ENCODE measurements at regions not wholly inside any gene's neighbourhood (a gene's known extent, or its start where the extent isn't known, plus 50 kb on each side); places are given as distances from the start of the nearest gene placed in this dataset.

- Histone ChIP-seq H3K36me3 (ENCODE audit: insufficient read depth) (no peaks in the 10 kb centered on the region), H3K4me3 (ENCODE audit: low read depth, low read length) (no peak overlapping the region), H3K27ac (ENCODE audit: low read depth) (no peak overlapping the region), H3K4me1 (ENCODE audit: insufficient read depth) (no peaks in the 10 kb centered on the region)
- DNase-seq (ENCODE audit: extremely low spot score) = no peak
- WGBS = 53% methylated on average over 3 of the region's 3 CpGs
These were observed 321.2 kb upstream of the FAR2 start for GRCh38 chr12:28827861-28828260.

- DNase-seq (ENCODE audit: extremely low spot score) = no peak
- Histone ChIP-seq H3K4me1 (ENCODE audit: insufficient read depth) (no peaks in the 10 kb centered on the region), H3K36me3 (ENCODE audit: insufficient read depth) (no peaks in the 10 kb centered on the region), H3K4me3 (ENCODE audit: low read depth, low read length) (no peak overlapping the region), H3K27ac (ENCODE audit: low read depth) (no peak overlapping the region)
- WGBS = 90% methylated on average over 2 of the region's 2 CpGs
These were observed 320.8 kb upstream of the FAR2 start for GRCh38 chr12:28828318-28828717.

- H3K36me3 ChIP-seq (ENCODE audit: insufficient read depth) = no peaks in the 10 kb centered on the region
- no peak overlapping the region for H3K27ac ChIP-seq (ENCODE audit: low read depth)
- WGBS = 89% methylated on average over 11 of the region's 11 CpGs
- H3K4me3 ChIP-seq (ENCODE audit: low read depth, low read length) = no peak overlapping the region
- H3K4me1 ChIP-seq (ENCODE audit: insufficient read depth) = no peaks in the 10 kb centered on the region
- DNase-seq (ENCODE audit: extremely low spot score) = no peak
These were observed 318.6 kb upstream of the FAR2 start for GRCh38 chr12:28830491-28830890.

- Histone ChIP-seq H3K4me3 (ENCODE audit: low read depth, low read length) (no peak overlapping the region), H3K4me1 (ENCODE audit: insufficient read depth) (no peaks in the 10 kb centered on the region), H3K27ac (ENCODE audit: low read depth) (no peak overlapping the region), H3K36me3 (ENCODE audit: insufficient read depth) (no peaks in the 10 kb centered on the region)
- WGBS = 67% methylated on average over 2 of the region's 2 CpGs
- no peak for DNase-seq (ENCODE audit: extremely low spot score)
These were observed 304.4 kb upstream of the FAR2 start for GRCh38 chr12:28844718-28845117.

- DNase-seq (ENCODE audit: extremely low spot score) = no peak
- WGBS = 87% methylated on average over 6 of the region's 6 CpGs
- Histone ChIP-seq H3K4me1 (ENCODE audit: insufficient read depth) (no peaks in the 10 kb centered on the region), H3K27ac (ENCODE audit: low read depth) (no peak overlapping the region), H3K4me3 (ENCODE audit: low read depth, low read length) (no peak overlapping the region), H3K36me3 (ENCODE audit: insufficient read depth) (no peaks in the 10 kb centered on the region)
These were observed 297.3 kb upstream of the FAR2 start for GRCh38 chr12:28851781-28852180.

- Histone ChIP-seq H3K4me1 (ENCODE audit: insufficient read depth) (no peaks in the 10 kb centered on the region), H3K27ac (ENCODE audit: low read depth) (no peak overlapping the region), H3K4me3 (ENCODE audit: low read depth, low read length) (no peak overlapping the region), H3K36me3 (ENCODE audit: insufficient read depth) (no peaks in the 10 kb centered on the region)
- no peak for DNase-seq (ENCODE audit: extremely low spot score)
- WGBS = 56% methylated on average over 4 of the region's 4 CpGs
These were observed 293.2 kb upstream of the FAR2 start for GRCh38 chr12:28855761-28856310.

GRCh38 chr12:28857369-28857768 lies 291.7 kb upstream of the FAR2 start:
- Histone ChIP-seq H3K4me3 (ENCODE audit: low read depth, low read length) (no peak overlapping the region), H3K36me3 (ENCODE audit: insufficient read depth) (no peaks in the 10 kb centered on the region), H3K4me1 (ENCODE audit: insufficient read depth) (no peaks in the 10 kb centered on the region), H3K27ac (ENCODE audit: low read depth) (no peak overlapping the region)
- no peak for DNase-seq (ENCODE audit: extremely low spot score)

- WGBS = 90% methylated on average over 2 of the region's 2 CpGs
These were observed 289.5 kb upstream of the FAR2 start for GRCh38 chr12:28859551-28859950.

GRCh38 chr12:28865776-28866175 lies 283.3 kb upstream of the FAR2 start:
- no peaks in the 10 kb centered on the region for H3K36me3 ChIP-seq (ENCODE audit: insufficient read depth)
- H3K27ac ChIP-seq (ENCODE audit: low read depth) = no peak overlapping the region
- H3K4me3 ChIP-seq (ENCODE audit: low read depth, low read length) = no peak overlapping the region
- no peak for DNase-seq (ENCODE audit: extremely low spot score)
- WGBS = 79% methylated on average over 4 of the region's 4 CpGs
- no peaks in the 10 kb centered on the region for H3K4me1 ChIP-seq (ENCODE audit: insufficient read depth)

More at GRCh38 chr12:28859551-28859950, 289.5 kb upstream of the FAR2 start:
- Histone ChIP-seq H3K36me3 (ENCODE audit: insufficient read depth) (no peaks in the 10 kb centered on the region), H3K27ac (ENCODE audit: low read depth) (no peak overlapping the region), H3K4me1 (ENCODE audit: insufficient read depth) (no peaks in the 10 kb centered on the region), H3K4me3 (ENCODE audit: low read depth, low read length) (no peak overlapping the region)
- DNase-seq (ENCODE audit: extremely low spot score) = no peak

GRCh38 chr12:28866296-28866695 lies 282.8 kb upstream of the FAR2 start:
- Histone ChIP-seq H3K27ac (ENCODE audit: low read depth) (no peak overlapping the region), H3K4me3 (ENCODE audit: low read depth, low read length) (no peak overlapping the region), H3K4me1 (ENCODE audit: insufficient read depth) (no peaks in the 10 kb centered on the region), H3K36me3 (ENCODE audit: insufficient read depth) (no peaks in the 10 kb centered on the region)
- WGBS = 72% methylated on average over 3 of the region's 3 CpGs
- no peak for DNase-seq (ENCODE audit: extremely low spot score)

GRCh38 chr12:28866715-28867503 lies 282.2 kb upstream of the FAR2 start:
- H3K36me3 ChIP-seq (ENCODE audit: insufficient read depth) = no peaks in the 10 kb centered on the region
- H3K4me1 ChIP-seq (ENCODE audit: insufficient read depth) = no peaks in the 10 kb centered on the region
- WGBS = 86% methylated on average over 7 of the region's 7 CpGs
- DNase-seq (ENCODE audit: extremely low spot score) = no peak
- H3K27ac ChIP-seq (ENCODE audit: low read depth) = no peak overlapping the region
- H3K4me3 ChIP-seq (ENCODE audit: low read depth, low read length) = no peak overlapping the region

- WGBS = 73% methylated on average over 5 of the region's 5 CpGs
- Histone ChIP-seq H3K27ac (ENCODE audit: low read depth) (no peak overlapping the region), H3K4me1 (ENCODE audit: insufficient read depth) (no peaks in the 10 kb centered on the region), H3K4me3 (ENCODE audit: low read depth, low read length) (no peak overlapping the region), H3K36me3 (ENCODE audit: insufficient read depth) (no peaks in the 10 kb centered on the region)
- DNase-seq (ENCODE audit: extremely low spot score) = no peak
These were observed 280.7 kb upstream of the FAR2 start for GRCh38 chr12:28868414-28868813.

GRCh38 chr12:28869197-28869596 lies 279.9 kb upstream of the FAR2 start:
- no peaks in the 10 kb centered on the region for H3K4me1 ChIP-seq (ENCODE audit: insufficient read depth)
- H3K36me3 ChIP-seq (ENCODE audit: insufficient read depth) = no peaks in the 10 kb centered on the region
- H3K4me3 ChIP-seq (ENCODE audit: low read depth, low read length) = no peak overlapping the region
- 26% methylated on average over 4 of the region's 4 CpGs for WGBS
- H3K27ac ChIP-seq (ENCODE audit: low read depth) = no peak overlapping the region
- no peak for DNase-seq (ENCODE audit: extremely low spot score)

GRCh38 chr12:28870839-28871440 lies 278.1 kb upstream of the FAR2 start:
- H3K4me1 ChIP-seq (ENCODE audit: insufficient read depth) = no peaks in the 10 kb centered on the region
- DNase-seq (ENCODE audit: extremely low spot score) = no peak
- H3K4me3 ChIP-seq (ENCODE audit: low read depth, low read length) = no peak overlapping the region
- WGBS = 84% methylated on average over 3 of the region's 3 CpGs
- H3K36me3 ChIP-seq (ENCODE audit: insufficient read depth) = no peaks in the 10 kb centered on the region
- H3K27ac ChIP-seq (ENCODE audit: low read depth) = no peak overlapping the region

Measured in urinary bladder (tissue), 3 donors.